ENCODE measurements at regions not wholly inside any gene's neighbourhood (a gene's known extent, or its start where the extent isn't known, plus 50 kb on each side); places are given as distances from the start of the nearest gene placed in this dataset.

GRCh38 chr10:128297709-128298378 lies 171.6 kb upstream of the MKI67 start:
- intact Hi-C loops (cut with DNase I; ENCODE audit: low total_unique reads), result no loop called here
- no peak for DNase-seq (ENCODE audit: low spot score in 2 of 2)
- WGBS, 2 donors, result 77 to 78% methylated on average over 11 of the region's 11 CpGs
- no peak for TF ChIP-seq CTCF (IDR thresholded peaks at IDR 0.05)
- no peak for TF ChIP-seq POLR2A (IDR thresholded peaks at IDR 0.05)
- H3K4me3 ChIP-seq (ENCODE audit: low read depth, poor library complexity, severe bottlenecking), result no peak overlapping the region

- DNase-seq (ENCODE audit: low spot score in 2 of 2), result no peak
- H3K4me3 ChIP-seq (ENCODE audit: low read depth, poor library complexity, severe bottlenecking), result no peak overlapping the region
- no peak for TF ChIP-seq CTCF (IDR thresholded peaks at IDR 0.05)
- no peak for TF ChIP-seq POLR2A (IDR thresholded peaks at IDR 0.05)
- intact Hi-C loops (cut with DNase I; ENCODE audit: low total_unique reads), result no loop called here
- whole genome bisulfite sequencing, 2 donors, result 76 to 78% methylated on average over 4 of the region's 4 CpGs
Measured at GRCh38 chr10:128298587-128298986, 172.4 kb upstream of the MKI67 start.

GRCh38 chr10:128300290-128300824 lies 174.1 kb upstream of the MKI67 start:
- TF ChIP-seq CTCF (IDR thresholded peaks at IDR 0.05) (no peak), POLR2A (IDR thresholded peaks at IDR 0.05) (no peak)
- H3K4me3 ChIP-seq (ENCODE audit: low read depth, poor library complexity, severe bottlenecking), result no peak overlapping the region
- no peak for DNase-seq (ENCODE audit: low spot score in 2 of 2)
- intact Hi-C loops (cut with DNase I; ENCODE audit: low total_unique reads), result no loop called here
- 62 to 67% methylated on average over 13 of the region's 13 CpGs for WGBS, 2 donors

- no peak for TF ChIP-seq POLR2A (IDR thresholded peaks at IDR 0.05)
- no peak for TF ChIP-seq CTCF (IDR thresholded peaks at IDR 0.05)
- no peak overlapping the region for H3K4me3 ChIP-seq (ENCODE audit: low read depth, poor library complexity, severe bottlenecking)
- no peak for DNase-seq (ENCODE audit: low spot score in 2 of 2)
- WGBS, 2 donors, result 40 to 51% methylated on average over 5 of the region's 5 CpGs
- intact Hi-C loops (cut with DNase I; ENCODE audit: low total_unique reads), result no loop called here
Measured at GRCh38 chr10:128301051-128301450, 174.8 kb upstream of the MKI67 start.

- DNase-seq (ENCODE audit: low spot score in 2 of 2), result no peak
- intact Hi-C loops (cut with DNase I; ENCODE audit: low total_unique reads), result no loop called here
- no peak overlapping the region for H3K4me3 ChIP-seq (ENCODE audit: low read depth, poor library complexity, severe bottlenecking)
- 73 to 86% methylated on average over 3 of the region's 3 CpGs for WGBS, 2 donors
- TF ChIP-seq CTCF (IDR thresholded peaks at IDR 0.05) (no peak), POLR2A (IDR thresholded peaks at IDR 0.05) (no peak)
Measured at GRCh38 chr10:128302808-128303207, 176.6 kb upstream of the MKI67 start.

DNA sequence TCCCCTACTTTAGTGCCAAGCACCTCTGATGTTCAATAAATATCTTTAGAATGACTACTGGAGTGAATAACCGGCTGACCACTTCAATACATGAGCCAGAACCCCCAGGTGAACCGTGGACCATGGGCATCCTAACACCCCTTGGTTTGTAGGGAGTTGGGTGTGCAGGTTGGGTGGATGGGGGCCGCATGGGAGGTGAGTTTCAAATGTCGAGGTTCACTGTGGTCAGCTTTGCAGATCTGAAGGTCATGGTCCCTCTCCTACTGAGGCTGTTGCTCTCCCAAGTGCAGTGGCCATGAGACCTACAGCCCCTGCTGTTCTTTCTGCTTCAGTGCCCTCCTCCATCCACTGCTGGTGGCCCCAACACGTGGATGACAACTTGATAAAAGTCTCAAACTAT lies 178.0 kb upstream of the MKI67 start:
- TF ChIP-seq CTCF (IDR thresholded peaks at IDR 0.05), result no peak
- no peak for TF ChIP-seq POLR2A (IDR thresholded peaks at IDR 0.05)
- intact Hi-C loops (cut with DNase I; ENCODE audit: low total_unique reads), result no loop called here
- 81 to 85% methylated on average over 5 of the region's 5 CpGs for WGBS, 2 donors
- no peak overlapping the region for H3K4me3 ChIP-seq (ENCODE audit: low read depth, poor library complexity, severe bottlenecking)
- DNase-seq (ENCODE audit: low spot score in 2 of 2), result no peak

Measured in lower leg skin (tissue), 4 donors.